ENCODE measurements at regions not wholly inside any gene's neighbourhood (a gene's known extent, or its start where the extent isn't known, plus 50 kb on each side); places are given as distances from the start of the nearest gene placed in this dataset.

GRCh38 chr7:17546592-17546991, 248.1 kb downstream of the AHR start:
- CTCF ChIA-PET: interaction anchor here (0.7 kb wide), 1 partner anchor 100 kb away, joined by 3 read pairs; no protein-coding TSS in a partner anchor
- no peak for TF ChIP-seq CTCF (IDR thresholded peaks at IDR 0.05; ENCODE audit: insufficient read depth, low read length, missing control alignments)
- POLR2A ChIA-PET: no interaction called here
- H3K4me3 ChIP-seq (ENCODE audit: low read depth, low read length): no peak overlapping the region
- DNase-seq (ENCODE audit: low read depth, low spot score): no peak

GRCh38 chr7:17548014-17548653, 249.7 kb downstream of the AHR start:
- ChIA-PET POLR2A (no interaction called here), CTCF (interaction anchor here (0.5 kb wide), 1 partner anchor 31 kb away, joined by 3 read pairs; no protein-coding TSS in a partner anchor)
- DNase-seq (ENCODE audit: low read depth, low spot score): no peak
- TF ChIP-seq CTCF (IDR thresholded peaks at IDR 0.05; ENCODE audit: insufficient read depth, low read length, missing control alignments): no peak
- H3K4me3 ChIP-seq (ENCODE audit: low read depth, low read length): no peak overlapping the region

- POLR2A ChIA-PET: no interaction called here
- DNase-seq (ENCODE audit: low read depth, low spot score): no peak
- TF ChIP-seq CTCF (IDR thresholded peaks at IDR 0.05; ENCODE audit: insufficient read depth, low read length, missing control alignments): no peak
- CTCF ChIA-PET: no interaction called here
- no peak overlapping the region for H3K4me3 ChIP-seq (ENCODE audit: low read depth, low read length)
Observed at GRCh38 chr7:17549406-17549805, 251.0 kb downstream of the AHR start.

GRCh38 chr7:17552373-17552772, 253.9 kb downstream of the AHR start:
- no peak for TF ChIP-seq CTCF (IDR thresholded peaks at IDR 0.05; ENCODE audit: insufficient read depth, low read length, missing control alignments)
- no peak overlapping the region for H3K4me3 ChIP-seq (ENCODE audit: low read depth, low read length)
- ChIA-PET POLR2A (no interaction called here), CTCF (no interaction called here)
- DNase-seq (ENCODE audit: low read depth, low spot score): no peak

- ChIA-PET POLR2A (no interaction called here), CTCF (no interaction called here)
- no peak for DNase-seq (ENCODE audit: low read depth, low spot score)
- TF ChIP-seq CTCF (IDR thresholded peaks at IDR 0.05; ENCODE audit: insufficient read depth, low read length, missing control alignments): no peak
- no peak overlapping the region for H3K4me3 ChIP-seq (ENCODE audit: low read depth, low read length)
Observed at GRCh38 chr7:17552952-17553351, 254.5 kb downstream of the AHR start.

- no peak for DNase-seq (ENCODE audit: low read depth, low spot score)
- POLR2A ChIA-PET: no interaction called here
- H3K4me3 ChIP-seq (ENCODE audit: low read depth, low read length): no peak overlapping the region
- no peak for TF ChIP-seq CTCF (IDR thresholded peaks at IDR 0.05; ENCODE audit: insufficient read depth, low read length, missing control alignments)
- CTCF ChIA-PET: no interaction called here
Observed at GRCh38 chr7:17554341-17555015, 256.0 kb downstream of the AHR start.

Measured in AG04449 (cell line).